HepG2 (cell line): ENCODE measurements at regions not wholly inside any gene's neighbourhood (a gene's known extent, or its start where the extent isn't known, plus 50 kb on each side); places are given as distances from the start of the nearest gene placed in this dataset.

ENCODE experiments used
- ATAC-seq: fragments of 200-7000 bp; cut with Tn5 transposase; 3 replicates; pipeline ENCODE4 v1.9.1; 2020; ENCODE audit warnings: mild to moderate bottlenecking, moderate library complexity
- BruUV-seq: library from RNA; stranded (reverse); fragments of 400-500 nt; replicated peaks from 2 replicates; lab custom pipeline; 2021; lab: Mats Ljungman, UMichigan
- CTCF ChIA-PET: fragments of 300-600 bp; formaldehyde crosslinking; extraction: SDS; loops from one replicate; lab custom pipeline; 2021; ENCODE audit warnings: low total read pairs, inconsistent platforms, low intra/inter-chr PET ratio; lab: Yijun Ruan, JAX
- POLR2A ChIA-PET: fragments of 350-600 bp; sonication (Branson Sonifier 250); formaldehyde crosslinking; loops from one replicate; lab custom pipeline; 2020; ENCODE audit warnings: antibody characterized with exemption, inconsistent platforms; lab: Yijun Ruan, JAX
- DNase-seq: peaks from one replicate; pipeline ENCODE4 v3.0.0-alpha.2; 2015; ENCODE audit warnings: low spot score
- FAIRE-seq: peaks from 3 replicates; lab custom pipeline; 2011; peaks lifted over from hg19 to GRCh38; lab: Jason Lieb, UNC
- H2AFZ ChIP-seq: one replicate; pipeline ENCODE4 v1.6.1; 2011; ENCODE audit warnings: low read length, inconsistent platforms
- H3K27ac ChIP-seq: fragments of 300-600 bp; 3 replicates; pipeline ENCODE4 v1.8.0; 2011; ENCODE audit warnings: mixed run types, mild to moderate bottlenecking, mixed read lengths, low read length, inconsistent platforms; ENCODE audit not compliant: insufficient read depth; ENCODE audit errors: extremely low read length
- H3K27me3 ChIP-seq, 2 experiments: fragments of 200-600 bp in 1 of 2; 2 replicates in 1 of 2; 3 replicates in 1 of 2; pipeline versions ENCODE4 v1.6.0 to v1.8.0; 2011; ENCODE audit warnings: low read length in 2 of 2, mild to moderate bottlenecking in 2 of 2, moderate library complexity in 2 of 2, inconsistent platforms in 1 of 2; ENCODE audit not compliant: insufficient read depth in 2 of 2, control insufficient read depth in 1 of 2
- H3K36me3 ChIP-seq, 2 experiments: fragments of 200-600 bp in 1 of 2; replicated peaks in 1 of 2; 2 replicates in 1 of 2; 3 replicates in 1 of 2; pipeline versions ENCODE4 v1.5.1 to v1.8.0; 2011; ENCODE audit warnings: low read length in 2 of 2, inconsistent platforms in 1 of 2; ENCODE audit not compliant: insufficient read depth in 2 of 2, control insufficient read depth in 1 of 2
- H3K4me1 ChIP-seq: 2 replicates; pipeline ENCODE4 v1.5.1; 2012; ENCODE audit warnings: low read length, inconsistent platforms; ENCODE audit not compliant: insufficient read depth
- H3K4me2 ChIP-seq: 2 replicates; pipeline ENCODE4 v1.6.0; 2011; ENCODE audit warnings: low read depth, low read length, inconsistent platforms
- H3K4me3 ChIP-seq, 3 experiments: fragments of 200-600 bp in 1 of 3; sonication (generic), shearing (Covaris generic) in 1 of 3; replicated peaks in 1 of 3; 2 replicates each; pipeline ENCODE4 v1.5.1; 2011 to 2016; ENCODE audit warnings: low read length in 3 of 3, inconsistent platforms in 2 of 3, low read depth in 2 of 3, mild to moderate bottlenecking in 2 of 3, control low read depth in 1 of 3, mixed read lengths in 1 of 3; ENCODE audit not compliant: insufficient read depth in 1 of 3
- H3K79me2 ChIP-seq: one replicate; pipeline ENCODE4 v1.6.1; 2011; ENCODE audit warnings: low read length, inconsistent platforms; ENCODE audit not compliant: insufficient read depth
- H3K9ac ChIP-seq: 2 replicates; pipeline ENCODE4 v1.6.0; 2011; ENCODE audit warnings: mild to moderate bottlenecking, low read depth, low read length, inconsistent platforms; ENCODE audit not compliant: insufficient read depth
- H3K9me3 ChIP-seq: 2 replicates; pipeline ENCODE4 v1.5.1; 2012; ENCODE audit warnings: mild to moderate bottlenecking, low read length
- H4K20me1 ChIP-seq: 2 replicates; pipeline ENCODE4 v1.6.0; 2011; ENCODE audit warnings: inconsistent platforms, mild to moderate bottlenecking, low read length, moderate library complexity; ENCODE audit not compliant: insufficient read depth
- ADNP ChIP-seq: sonication (generic); formaldehyde crosslinking; IDR thresholded peaks from 2 replicates; pipeline ENCODE4 v1.4.0; 2020; ENCODE audit warnings: missing genetic modification reagents
- CCDC6 ChIP-seq: sonication (generic); formaldehyde crosslinking; IDR thresholded peaks from 2 replicates; pipeline ENCODE4 v1.8.1; 2022; ENCODE audit warnings: mild to moderate bottlenecking, missing genetic modification reagents, moderate library complexity
- HMG20A ChIP-seq: IDR thresholded peaks from 2 replicates; pipeline ENCODE4 v1.6.1; 2016; ENCODE audit warnings: borderline replicate concordance
- REPIN1 ChIP-seq: sonication (generic); formaldehyde crosslinking; IDR thresholded peaks from 2 replicates; pipeline ENCODE4 v1.8.0; 2022; ENCODE audit warnings: missing genetic modification reagents, low read depth, mild to moderate bottlenecking, borderline replicate concordance
- XBP1 ChIP-seq: sonication (generic); formaldehyde crosslinking; IDR thresholded peaks from 2 replicates; pipeline ENCODE4 v1.5.0; 2020; ENCODE audit warnings: missing genetic modification reagents
- ZKSCAN8 ChIP-seq: IDR thresholded peaks from 2 replicates; pipeline ENCODE4 v1.6.1; 2016; ENCODE audit warnings: borderline replicate concordance, missing genetic modification reagents, missing compliant biosample characterization
- ZMYM3 ChIP-seq: sonication (generic); formaldehyde crosslinking; IDR thresholded peaks from 2 replicates; pipeline ENCODE4 v1.5.1; 2020; ENCODE audit warnings: mild to moderate bottlenecking, missing genetic modification reagents
- ZNF367 ChIP-seq: sonication (generic); formaldehyde crosslinking; IDR thresholded peaks from 2 replicates; pipeline ENCODE4 v1.4.0; 2020; ENCODE audit warnings: missing genetic modification reagents, borderline replicate concordance
- ZNF772 ChIP-seq: sonication (generic); formaldehyde crosslinking; IDR thresholded peaks from 2 replicates; pipeline ENCODE4 v1.5.0; 2020; ENCODE audit warnings: mild to moderate bottlenecking, missing genetic modification reagents
- WGBS: methylation state at CpG from one replicate; pipeline ENCODE4 v1.1.6; 2017; ENCODE audit warnings: low lambda C conversion rate; 5-methylcytosine and 5-hydroxymethylcytosine counted together
- in situ Hi-C: cut with HindIII; loops from 2 replicates; pipeline ENCODE4 v1.10.0; 2017; ENCODE audit warnings: low pct_unique_long_range_greater_than_20kb; ENCODE audit not compliant: extremely low pct_ligation_motif_present
- intact Hi-C: fragments of 100-400 bp; cut with micrococcal nuclease; formaldehyde crosslinking; loops from one replicate; pipeline ENCODE4 v1.10.0; 2022; ENCODE audit not compliant: unreplicated experiment
- TF ChIP-seq, protein P1 (sequence below): sonication (generic); formaldehyde crosslinking; IDR thresholded peaks from 2 replicates; pipeline ENCODE4 v1.4.0; 2020; ENCODE audit warnings: missing genetic modification reagents
- TF ChIP-seq, protein P2 (sequence below): sonication (generic); formaldehyde crosslinking; IDR thresholded peaks from 2 replicates; pipeline ENCODE4 v1.5.0; 2020; ENCODE audit warnings: missing genetic modification reagents
- TF ChIP-seq, protein P3 (sequence below): sonication (generic); formaldehyde crosslinking; IDR thresholded peaks from 2 replicates; pipeline ENCODE4 v1.4.0; 2020; ENCODE audit warnings: missing genetic modification reagents, borderline replicate concordance
- TF ChIP-seq, protein P4 (sequence below): IDR thresholded peaks from 2 replicates; pipeline ENCODE4 v1.6.1; 2016; ENCODE audit warnings: mild to moderate bottlenecking, missing biosample characterization, missing genetic modification reagents

DNA sequence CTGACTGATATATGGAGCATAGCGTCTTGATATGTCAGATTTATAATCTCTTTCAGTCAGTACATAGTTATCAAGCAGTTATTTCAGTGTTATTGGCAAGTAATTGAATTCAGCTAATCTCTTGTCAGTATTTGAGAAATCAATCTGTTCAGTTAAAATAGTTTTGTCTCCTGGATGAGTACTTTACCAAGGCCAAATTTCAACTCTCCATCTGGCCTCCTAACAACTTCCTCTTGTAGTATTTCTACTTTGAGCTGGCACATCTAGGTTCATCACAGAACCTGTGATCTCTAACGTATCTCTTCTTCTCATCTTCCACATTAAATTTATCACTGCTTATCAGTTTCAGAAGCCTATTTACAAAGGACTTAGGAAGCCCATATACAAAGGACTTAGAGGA, 690.5 kb downstream of the C12orf50 start:
- 0% methylated on average over 2 of the region's 2 CpGs for WGBS
- DNase-seq: no peak
- Histone ChIP-seq H3K9ac (no peak overlapping the region), H3K36me3 (no peaks in the 10 kb centered on the region), H3K27me3 (no peaks in the 10 kb centered on the region), H4K20me1 (no peaks in the 10 kb centered on the region), H3K4me2 (no peak overlapping the region), H3K9me3 (peaks cover 12% of the 10 kb centered on the region), H3K4me3 (no peak overlapping the region), H2AFZ (no peak overlapping the region), H3K27ac (no peak overlapping the region), H3K79me2 (no peaks in the 10 kb centered on the region), H3K4me1 (no peaks in the 10 kb centered on the region)
- ChIA-PET POLR2A (no interaction called here), CTCF (no interaction called here)
- TF ChIP-seq HMG20A (CRISPR knock-in tag): no peak
- no peak for TF ChIP-seq REPIN1 (CRISPR knock-in tag)
- TF ChIP-seq CCDC6 (CRISPR knock-in tag): no peak
- TF ChIP-seq ZMYM3: no peak
- no peak for TF ChIP-seq ZNF367 (CRISPR knock-in tag)
- TF ChIP-seq ZNF772 (CRISPR knock-in tag): no peak
- TF ChIP-seq, protein P1, sequence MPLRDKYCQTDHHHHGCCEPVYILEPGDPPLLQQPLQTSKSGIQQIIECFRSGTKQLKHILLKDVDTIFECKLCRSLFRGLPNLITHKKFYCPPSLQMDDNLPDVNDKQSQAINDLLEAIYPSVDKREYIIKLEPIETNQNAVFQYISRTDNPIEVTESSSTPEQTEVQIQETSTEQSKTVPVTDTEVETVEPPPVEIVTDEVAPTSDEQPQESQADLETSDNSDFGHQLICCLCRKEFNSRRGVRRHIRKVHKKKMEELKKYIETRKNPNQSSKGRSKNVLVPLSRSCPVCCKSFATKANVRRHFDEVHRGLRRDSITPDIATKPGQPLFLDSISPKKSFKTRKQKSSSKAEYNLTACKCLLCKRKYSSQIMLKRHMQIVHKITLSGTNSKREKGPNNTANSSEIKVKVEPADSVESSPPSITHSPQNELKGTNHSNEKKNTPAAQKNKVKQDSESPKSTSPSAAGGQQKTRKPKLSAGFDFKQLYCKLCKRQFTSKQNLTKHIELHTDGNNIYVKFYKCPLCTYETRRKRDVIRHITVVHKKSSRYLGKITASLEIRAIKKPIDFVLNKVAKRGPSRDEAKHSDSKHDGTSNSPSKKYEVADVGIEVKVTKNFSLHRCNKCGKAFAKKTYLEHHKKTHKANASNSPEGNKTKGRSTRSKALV (CRISPR knock-in tag): no peak
- no peak for TF ChIP-seq ADNP (CRISPR knock-in tag)
- no peak for TF ChIP-seq XBP1
- TF ChIP-seq, protein P2, sequence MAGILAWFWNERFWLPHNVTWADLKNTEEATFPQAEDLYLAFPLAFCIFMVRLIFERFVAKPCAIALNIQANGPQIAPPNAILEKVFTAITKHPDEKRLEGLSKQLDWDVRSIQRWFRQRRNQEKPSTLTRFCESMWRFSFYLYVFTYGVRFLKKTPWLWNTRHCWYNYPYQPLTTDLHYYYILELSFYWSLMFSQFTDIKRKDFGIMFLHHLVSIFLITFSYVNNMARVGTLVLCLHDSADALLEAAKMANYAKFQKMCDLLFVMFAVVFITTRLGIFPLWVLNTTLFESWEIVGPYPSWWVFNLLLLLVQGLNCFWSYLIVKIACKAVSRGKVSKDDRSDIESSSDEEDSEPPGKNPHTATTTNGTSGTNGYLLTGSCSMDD: no peak
- TF ChIP-seq, protein P3, sequence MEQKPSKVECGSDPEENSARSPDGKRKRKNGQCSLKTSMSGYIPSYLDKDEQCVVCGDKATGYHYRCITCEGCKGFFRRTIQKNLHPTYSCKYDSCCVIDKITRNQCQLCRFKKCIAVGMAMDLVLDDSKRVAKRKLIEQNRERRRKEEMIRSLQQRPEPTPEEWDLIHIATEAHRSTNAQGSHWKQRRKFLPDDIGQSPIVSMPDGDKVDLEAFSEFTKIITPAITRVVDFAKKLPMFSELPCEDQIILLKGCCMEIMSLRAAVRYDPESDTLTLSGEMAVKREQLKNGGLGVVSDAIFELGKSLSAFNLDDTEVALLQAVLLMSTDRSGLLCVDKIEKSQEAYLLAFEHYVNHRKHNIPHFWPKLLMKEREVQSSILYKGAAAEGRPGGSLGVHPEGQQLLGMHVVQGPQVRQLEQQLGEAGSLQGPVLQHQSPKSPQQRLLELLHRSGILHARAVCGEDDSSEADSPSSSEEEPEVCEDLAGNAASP (CRISPR knock-in tag): no peak
- TF ChIP-seq, protein P4, sequence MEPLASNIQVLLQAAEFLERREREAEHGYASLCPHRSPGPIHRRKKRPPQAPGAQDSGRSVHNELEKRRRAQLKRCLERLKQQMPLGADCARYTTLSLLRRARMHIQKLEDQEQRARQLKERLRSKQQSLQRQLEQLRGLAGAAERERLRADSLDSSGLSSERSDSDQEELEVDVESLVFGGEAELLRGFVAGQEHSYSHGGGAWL (CRISPR knock-in tag): no peak
- TF ChIP-seq ZKSCAN8 (CRISPR knock-in tag): no peak
- in situ Hi-C loops (no loop called here), intact Hi-C loops (no loop called here)
- no peak for ATAC-seq
- BruUV-seq: no TSS peak
- FAIRE-seq: no peak
